ENCODE measurements at regions not wholly inside any gene's neighbourhood (a gene's known extent, or its start where the extent isn't known, plus 50 kb on each side); places are given as distances from the start of the nearest gene placed in this dataset.

GRCh38 chr3:193998123-193998448 lies 137.9 kb upstream of the HES1 start:
- TF ChIP-seq CTCF (IDR thresholded peaks at IDR 0.05) (no peak), EP300 (IDR thresholded peaks at IDR 0.05) (no peak), POLR2A (IDR thresholded peaks at IDR 0.05) (no peak)
